Mucosa of gallbladder (tissue), 1 donor: ENCODE measurements at regions not wholly inside any gene's neighbourhood (a gene's known extent, or its start where the extent isn't known, plus 50 kb on each side); places are given as distances from the start of the nearest gene placed in this dataset.
A peak's percentile ranks its signal among the peaks of the same experiment; 100 is the strongest.
"Not testable (repeated sequence)": the region's sequence is repeated elsewhere in the genome, so short reads cannot be mapped to it uniquely, and the experiment has no call there.

Experiments
- DNase-seq: peaks from one replicate; pipeline ENCODE4 v3.0.0-alpha.2; 2020; ENCODE audit warnings: low spot score
- donor health status: DM: no; HTN: no; CAD: no.

GRCh38 chrX:4682636-4683035 lies 969.2 kb upstream of the PRKX start:
- DNase-seq, result no peak

DNA sequence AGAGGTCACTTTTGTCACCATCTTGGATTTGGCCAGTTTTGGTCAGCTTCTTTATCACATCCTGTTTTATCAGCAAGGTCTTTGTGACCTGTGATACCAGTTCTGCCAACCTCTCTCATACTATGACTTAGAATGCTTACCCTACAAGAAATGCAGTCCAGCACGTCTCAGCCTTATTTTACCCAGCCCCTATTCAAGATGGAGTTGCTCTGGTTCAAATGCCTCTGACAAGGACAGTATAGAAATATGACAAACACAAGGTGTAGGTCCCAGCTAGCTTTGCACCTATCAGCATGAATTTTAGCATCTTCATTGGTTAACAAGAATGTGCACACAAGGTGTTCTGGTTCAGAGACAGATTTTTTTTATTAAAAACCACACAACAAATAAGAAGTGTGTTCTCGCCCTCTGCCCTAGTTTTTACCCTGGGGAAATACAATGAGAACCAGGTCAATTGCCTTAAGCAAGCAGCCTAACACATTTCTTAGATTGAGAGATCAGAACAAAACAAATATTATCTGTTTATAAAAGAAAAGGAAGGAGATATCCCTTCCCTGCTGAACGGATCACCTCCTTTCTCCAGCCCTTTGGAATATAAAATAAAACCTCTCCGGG lies 962.3 kb upstream of the PRKX start:
- no peak for DNase-seq

GRCh38 chrX:4674028-4674782 lies 960.8 kb upstream of the PRKX start:
- no peak for DNase-seq

- no peak for DNase-seq
Measured at GRCh38 chrX:4671344-4671743, 957.9 kb upstream of the PRKX start.

GRCh38 chrX:4670606-4671005 lies 957.2 kb upstream of the PRKX start:
- DNase-seq, result no peak

DNA sequence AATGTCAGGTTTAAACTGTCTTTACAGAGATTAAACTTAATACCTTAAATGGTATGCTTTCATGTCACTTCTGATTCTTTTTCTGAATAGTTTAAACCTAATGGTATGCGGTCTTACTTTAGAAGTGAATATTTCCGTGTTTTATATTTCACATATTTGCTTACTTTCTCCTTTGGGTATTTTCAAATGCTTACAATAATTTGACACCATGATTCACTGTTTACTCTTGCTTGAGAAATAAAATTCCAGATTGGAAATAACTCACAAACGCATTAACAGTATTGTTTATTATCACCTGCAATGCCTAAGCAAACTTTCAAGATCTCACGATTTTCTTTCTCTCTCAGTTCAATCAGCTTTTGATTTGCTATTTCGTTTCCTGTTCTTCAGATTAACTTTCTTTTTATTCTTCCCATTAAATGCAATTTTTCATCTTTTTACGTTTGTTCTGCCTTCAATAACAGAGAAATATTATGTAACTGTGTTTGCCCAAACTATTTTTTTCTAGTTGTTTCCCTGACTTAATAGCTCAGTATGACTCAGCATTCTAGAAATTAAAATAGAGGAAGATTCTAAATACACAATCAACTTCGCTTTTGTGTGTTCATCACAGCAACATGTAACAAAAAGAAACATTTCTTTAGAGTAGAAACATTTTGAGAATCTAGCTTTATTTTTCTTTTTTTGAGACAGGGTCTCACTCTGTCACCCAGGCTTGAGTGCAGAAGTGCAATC lies 955.5 kb upstream of the PRKX start:
- no peak for DNase-seq

- DNase-seq, result no peak
Measured at GRCh38 chrX:4663085-4663484, 949.6 kb upstream of the PRKX start.

GRCh38 chrX:4661771-4662170 lies 948.3 kb upstream of the PRKX start:
- no peak for DNase-seq

DNA sequence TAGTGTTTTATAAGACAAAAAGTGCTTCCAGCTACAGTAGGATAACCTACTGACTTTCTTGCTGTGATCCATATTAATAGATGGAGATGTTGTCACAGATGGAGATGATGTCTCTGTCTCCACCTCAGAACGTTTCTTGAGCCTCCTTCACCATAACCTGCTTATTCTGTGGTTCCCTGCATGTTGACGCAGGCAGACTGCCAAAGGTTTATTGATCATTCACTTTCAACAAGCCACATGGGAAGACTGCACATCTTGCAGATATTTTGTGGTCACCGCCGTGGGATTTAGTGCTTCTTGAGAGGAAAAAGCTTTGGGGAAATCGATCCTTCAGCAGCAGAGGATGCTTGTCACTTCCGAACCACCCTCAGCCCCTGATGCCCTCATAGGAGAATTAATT lies 943.0 kb upstream of the PRKX start:
- peak; percentile 66 for DNase-seq

DNA sequence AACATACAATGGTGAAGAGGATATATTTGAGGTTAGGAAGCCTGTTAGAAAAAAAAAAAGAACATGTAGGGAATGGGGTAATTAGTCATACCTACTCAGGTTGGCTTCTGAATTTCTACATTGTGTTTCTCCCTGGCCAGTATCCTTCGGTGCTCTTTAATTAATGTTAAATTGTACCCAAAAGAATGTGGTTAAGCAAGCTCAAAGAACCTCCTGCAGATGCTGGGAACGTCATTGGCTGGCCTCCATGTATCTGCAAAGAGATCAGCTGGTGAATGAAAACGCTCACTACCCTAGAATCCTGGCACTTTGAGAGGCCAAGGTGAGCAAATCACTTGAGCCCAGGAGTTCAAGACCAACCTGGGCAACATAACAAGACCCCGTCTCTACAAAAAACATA lies 942.3 kb upstream of the PRKX start:
- peak; percentile 27 for DNase-seq

- no peak for DNase-seq
Measured at GRCh38 chrX:4642114-4642513, 928.7 kb upstream of the PRKX start.

GRCh38 chrX:4638036-4638435 lies 924.6 kb upstream of the PRKX start:
- no peak for DNase-seq

DNA sequence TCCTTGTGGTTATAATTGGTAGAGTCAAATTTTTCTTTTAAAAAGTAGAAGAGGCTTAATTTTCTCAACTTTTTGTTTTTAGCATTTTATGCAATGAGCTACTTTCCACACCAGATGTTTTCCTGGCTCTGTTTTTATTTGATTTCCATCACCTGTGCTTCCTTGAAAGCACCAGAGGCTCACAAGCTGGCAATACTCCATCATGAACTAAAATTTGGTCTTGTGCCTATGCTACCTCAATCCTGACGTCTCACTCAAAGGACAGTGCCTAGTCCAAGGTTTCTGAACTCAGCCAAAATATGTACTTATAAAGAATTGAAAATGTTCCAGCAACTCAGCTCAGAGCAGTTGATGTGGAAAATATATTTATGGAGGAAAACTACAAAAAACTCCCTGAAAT lies 914.0 kb upstream of the PRKX start:
- no peak for DNase-seq

DNA sequence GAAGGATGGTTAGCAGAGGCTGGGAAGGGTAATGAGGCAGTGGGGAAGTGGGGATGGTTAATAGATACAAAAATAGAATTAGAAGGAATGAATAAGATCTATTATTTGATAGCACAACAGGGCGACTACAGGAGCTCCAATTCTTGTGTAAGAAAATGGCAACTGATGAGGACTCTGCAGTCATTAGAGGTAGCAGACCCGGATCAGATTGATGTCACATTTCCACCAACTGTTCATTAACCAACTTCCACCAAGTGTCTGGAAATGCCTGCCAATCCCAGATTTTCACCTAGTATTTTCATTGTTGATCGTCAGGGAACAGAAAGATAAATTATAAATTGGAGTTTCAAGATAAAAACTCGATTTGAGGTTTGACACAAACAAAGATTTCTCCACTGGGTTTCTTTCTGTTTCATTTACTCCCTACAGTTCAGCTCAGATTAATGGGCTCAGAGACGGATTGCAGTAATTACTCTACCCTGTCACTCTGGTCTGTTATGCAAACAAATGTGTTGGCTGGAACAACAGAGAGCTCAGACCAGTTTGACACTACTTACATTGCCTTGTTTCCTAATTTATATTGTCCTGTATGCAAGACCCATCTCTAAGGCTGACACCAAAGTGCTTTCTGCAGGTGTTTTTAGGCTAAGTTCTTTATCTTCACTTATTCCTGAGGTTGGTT lies 909.2 kb upstream of the PRKX start:
- no peak for DNase-seq

GRCh38 chrX:4613651-4614050 lies 900.2 kb upstream of the PRKX start:
- DNase-seq, result not testable (repeated sequence)

DNA sequence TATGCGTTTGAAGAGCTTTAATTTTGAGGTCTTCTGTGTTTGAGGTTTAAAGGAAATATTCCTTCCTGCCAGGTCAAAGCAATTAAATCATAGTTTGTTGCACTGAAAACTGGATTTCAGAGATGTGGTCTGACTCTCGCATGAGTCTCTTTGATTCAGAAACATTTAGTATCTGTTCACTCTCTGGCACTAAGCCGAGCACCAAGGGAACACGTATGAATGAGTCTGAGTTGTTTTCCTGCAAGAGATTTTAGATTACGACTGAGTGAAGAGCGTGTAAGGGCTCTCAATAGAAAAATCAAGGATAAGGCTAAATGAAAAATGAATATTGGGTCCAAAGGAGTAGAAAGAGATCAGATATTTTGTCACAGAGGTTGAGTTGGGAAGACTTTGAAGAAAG lies 875.4 kb upstream of the PRKX start:
- DNase-seq, result no peak

GRCh38 chrX:4588466-4588865 lies 875.0 kb upstream of the PRKX start:
- no peak for DNase-seq

DNA sequence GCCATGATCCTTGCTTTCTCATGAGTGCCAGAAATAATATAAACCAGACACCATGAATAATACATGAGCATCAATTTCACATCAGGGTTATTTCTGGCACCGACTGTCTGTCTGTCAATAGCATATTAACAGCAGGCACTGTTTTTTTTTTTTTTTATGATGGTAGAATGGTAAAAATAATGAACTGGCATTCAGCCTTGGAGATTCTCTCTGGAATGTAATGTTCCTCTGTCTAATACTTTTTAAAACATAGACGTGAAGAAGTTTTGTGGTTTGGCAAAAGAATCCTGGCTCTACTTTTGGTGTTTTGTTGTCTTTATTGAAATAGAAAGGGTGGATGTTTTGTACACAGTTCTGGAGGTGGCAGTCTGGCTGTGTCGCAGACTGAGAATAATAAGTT lies 874.6 kb upstream of the PRKX start:
- no peak for DNase-seq

- DNase-seq, result no peak
Measured at GRCh38 chrX:4579999-4580398, 866.5 kb upstream of the PRKX start.

DNA sequence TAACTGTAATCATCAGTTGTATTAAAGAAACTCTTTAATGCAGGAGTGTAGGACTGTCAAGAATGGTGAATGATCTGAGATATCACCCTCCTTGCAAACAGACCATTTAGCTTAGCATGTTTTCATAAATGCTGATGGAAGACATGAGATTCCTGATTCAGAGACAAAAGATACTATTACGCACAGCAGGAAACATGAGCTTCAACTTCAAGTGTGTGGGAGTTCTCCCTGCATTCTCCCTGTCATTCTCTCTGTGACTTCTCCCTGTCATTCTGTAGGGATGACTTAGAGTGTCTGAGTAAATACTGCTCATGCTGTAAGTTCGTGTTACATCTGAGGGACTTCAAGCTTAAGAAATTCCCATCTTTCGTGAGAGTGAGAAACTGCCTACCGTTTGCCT lies 866.0 kb upstream of the PRKX start:
- no peak for DNase-seq

GRCh38 chrX:4572691-4573090 lies 859.2 kb upstream of the PRKX start:
- DNase-seq, result no peak

DNA sequence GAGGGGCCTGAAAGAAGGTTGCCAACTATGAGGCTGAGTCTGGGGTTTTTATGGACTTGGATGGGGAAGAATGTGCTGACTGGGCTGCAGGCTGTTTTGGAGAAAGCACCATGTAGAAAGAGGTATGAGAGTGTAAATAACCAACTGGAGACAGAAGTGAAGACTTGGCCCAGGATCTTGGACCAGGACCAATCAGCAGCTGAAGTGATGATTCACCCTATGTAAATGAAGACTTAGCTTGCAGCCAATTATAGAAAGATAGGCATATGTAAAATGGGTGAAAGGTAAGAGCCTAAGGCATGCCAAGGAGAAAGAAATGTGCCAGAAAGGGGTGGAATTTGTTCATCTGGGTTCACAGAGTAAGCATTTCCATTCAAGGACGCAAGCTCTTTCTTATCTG lies 856.7 kb upstream of the PRKX start:
- DNase-seq, result no peak

DNA sequence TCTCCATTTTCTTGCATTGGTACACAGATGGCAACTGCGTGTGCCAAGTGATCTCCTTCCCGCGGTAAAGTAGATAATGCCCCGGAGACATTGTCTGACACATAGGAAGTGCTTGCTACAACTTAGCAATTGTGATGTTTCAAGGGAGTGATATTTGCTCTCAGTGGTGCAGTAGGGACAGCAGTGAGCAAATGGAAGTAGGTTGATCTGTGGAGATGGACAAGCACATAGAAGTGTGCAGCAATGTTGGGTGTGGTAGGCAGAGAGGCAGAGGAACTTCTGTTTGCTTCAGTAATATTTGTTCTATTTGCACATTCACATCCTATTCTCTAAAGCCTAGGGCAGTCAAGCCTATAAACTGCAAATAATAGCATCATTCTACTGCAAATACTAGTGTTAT lies 846.7 kb upstream of the PRKX start:
- DNase-seq, result no peak
